ENCODE measurements at regions not wholly inside any gene's neighbourhood (a gene's known extent, or its start where the extent isn't known, plus 50 kb on each side); places are given as distances from the start of the nearest gene placed in this dataset.

DNA sequence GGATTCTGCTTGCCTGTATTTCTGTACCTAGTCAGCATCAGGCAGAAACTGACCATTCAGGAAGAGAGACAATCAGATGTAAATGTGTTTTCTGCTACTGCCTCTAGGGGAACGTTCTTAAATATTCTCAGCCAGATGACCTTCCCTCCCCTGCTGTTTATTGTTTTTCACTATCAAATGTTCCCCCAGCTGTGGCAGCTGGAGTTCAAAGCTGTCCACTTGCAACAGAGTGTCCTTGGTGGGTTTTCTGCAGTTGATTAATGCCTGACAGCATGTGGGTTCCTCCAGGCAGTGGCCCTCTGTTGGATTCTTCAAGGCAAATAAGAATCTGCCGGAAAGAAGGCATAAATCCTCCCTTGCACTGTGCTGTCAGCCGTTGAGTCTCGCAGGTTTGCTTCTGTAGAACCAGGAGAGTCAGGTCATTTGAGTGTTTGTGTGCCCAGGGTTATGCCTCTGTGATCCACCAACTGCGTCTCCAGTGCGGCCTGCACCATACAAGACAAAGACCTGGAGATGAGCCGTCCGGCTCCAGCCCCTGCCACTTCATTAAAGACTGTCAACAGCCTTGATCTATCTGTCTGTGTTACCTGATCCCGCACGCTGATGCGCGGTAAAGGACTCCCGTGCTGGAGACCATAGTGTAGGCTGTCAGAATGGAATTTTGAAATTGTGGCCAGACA lies 203.4 kb downstream of the GADD45G start:
- TF ChIP-seq, protein P1, sequence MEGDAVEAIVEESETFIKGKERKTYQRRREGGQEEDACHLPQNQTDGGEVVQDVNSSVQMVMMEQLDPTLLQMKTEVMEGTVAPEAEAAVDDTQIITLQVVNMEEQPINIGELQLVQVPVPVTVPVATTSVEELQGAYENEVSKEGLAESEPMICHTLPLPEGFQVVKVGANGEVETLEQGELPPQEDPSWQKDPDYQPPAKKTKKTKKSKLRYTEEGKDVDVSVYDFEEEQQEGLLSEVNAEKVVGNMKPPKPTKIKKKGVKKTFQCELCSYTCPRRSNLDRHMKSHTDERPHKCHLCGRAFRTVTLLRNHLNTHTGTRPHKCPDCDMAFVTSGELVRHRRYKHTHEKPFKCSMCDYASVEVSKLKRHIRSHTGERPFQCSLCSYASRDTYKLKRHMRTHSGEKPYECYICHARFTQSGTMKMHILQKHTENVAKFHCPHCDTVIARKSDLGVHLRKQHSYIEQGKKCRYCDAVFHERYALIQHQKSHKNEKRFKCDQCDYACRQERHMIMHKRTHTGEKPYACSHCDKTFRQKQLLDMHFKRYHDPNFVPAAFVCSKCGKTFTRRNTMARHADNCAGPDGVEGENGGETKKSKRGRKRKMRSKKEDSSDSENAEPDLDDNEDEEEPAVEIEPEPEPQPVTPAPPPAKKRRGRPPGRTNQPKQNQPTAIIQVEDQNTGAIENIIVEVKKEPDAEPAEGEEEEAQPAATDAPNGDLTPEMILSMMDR (IDR thresholded peaks at IDR 0.05; ENCODE audit: poor library complexity): peak; percentile 10
- no peak for TF ChIP-seq EZH2 (IDR thresholded peaks at IDR 0.05; ENCODE audit: borderline replicate concordance)

Data from hepatocyte (in vitro differentiated cells).